ENCODE measurements at regions not wholly inside any gene's neighbourhood (a gene's known extent, or its start where the extent isn't known, plus 50 kb on each side); places are given as distances from the start of the nearest gene placed in this dataset.

- DNase-seq (ENCODE audit: low spot score), result no peak
Observed at GRCh38 chr9:90309809-90310520, 332.7 kb downstream of the DIRAS2 start.

GRCh38 chr9:90310521-90310876, 332.1 kb downstream of the DIRAS2 start:
- DNase-seq (ENCODE audit: low spot score), result no peak

DNA sequence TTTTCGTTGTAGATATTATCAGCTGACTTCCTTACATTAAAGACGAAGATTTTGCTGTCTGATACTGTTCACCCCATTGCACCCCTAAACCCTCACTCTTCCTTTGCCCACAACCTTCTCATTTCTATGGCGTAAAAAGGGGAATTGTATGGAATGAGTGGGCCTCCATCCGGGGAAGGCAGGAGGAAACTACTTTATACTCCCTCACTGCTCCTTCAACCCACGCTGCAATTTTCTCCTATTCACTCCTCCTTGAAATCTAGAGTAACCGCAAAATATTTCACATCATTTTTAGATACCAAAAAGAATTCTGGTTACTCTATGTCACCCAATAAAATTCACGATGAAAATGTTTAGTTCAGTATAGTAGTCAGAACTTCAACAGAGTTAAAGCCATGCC, 330.8 kb downstream of the DIRAS2 start:
- no peak for DNase-seq (ENCODE audit: low spot score)

GRCh38 chr9:90322296-90322695, 320.3 kb downstream of the DIRAS2 start:
- no peak for DNase-seq (ENCODE audit: low spot score)

DNA sequence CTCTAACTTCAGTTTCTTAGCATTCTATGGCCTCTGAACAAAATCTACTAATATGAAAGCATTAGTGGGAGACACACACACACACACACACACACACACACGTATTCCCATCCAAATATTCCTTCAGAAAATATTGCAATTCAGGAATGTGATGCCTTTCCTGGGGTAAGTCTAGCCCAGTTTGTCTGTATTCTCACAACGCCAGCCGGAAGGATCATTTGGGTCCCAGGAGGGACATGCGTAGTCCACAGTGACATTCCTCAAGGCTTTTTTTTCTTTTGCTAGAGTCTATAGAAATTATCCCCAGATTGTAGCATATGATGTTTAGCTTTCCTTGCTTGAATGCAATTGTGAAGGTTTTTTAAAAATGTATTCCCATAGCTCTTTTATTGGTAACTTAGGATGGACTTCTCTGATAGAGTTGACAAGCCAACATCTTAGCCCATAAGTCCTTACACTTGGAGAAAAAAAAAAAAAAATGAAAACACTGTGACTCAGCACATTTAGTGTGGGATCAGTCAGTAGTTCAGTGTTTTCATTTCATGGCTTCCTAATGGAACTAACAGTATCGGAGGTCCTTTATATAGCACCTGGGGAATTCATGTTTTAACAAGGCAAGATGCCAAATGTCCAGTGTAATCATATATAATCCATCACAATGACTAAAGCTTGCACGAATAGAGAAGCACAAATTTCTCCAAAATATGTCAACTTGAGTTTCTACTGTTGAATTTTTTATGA, 316.5 kb downstream of the DIRAS2 start:
- DNase-seq (ENCODE audit: low spot score), result no peak

GRCh38 chr9:90330231-90330630, 312.4 kb downstream of the DIRAS2 start:
- no peak for DNase-seq (ENCODE audit: low spot score)

DNA sequence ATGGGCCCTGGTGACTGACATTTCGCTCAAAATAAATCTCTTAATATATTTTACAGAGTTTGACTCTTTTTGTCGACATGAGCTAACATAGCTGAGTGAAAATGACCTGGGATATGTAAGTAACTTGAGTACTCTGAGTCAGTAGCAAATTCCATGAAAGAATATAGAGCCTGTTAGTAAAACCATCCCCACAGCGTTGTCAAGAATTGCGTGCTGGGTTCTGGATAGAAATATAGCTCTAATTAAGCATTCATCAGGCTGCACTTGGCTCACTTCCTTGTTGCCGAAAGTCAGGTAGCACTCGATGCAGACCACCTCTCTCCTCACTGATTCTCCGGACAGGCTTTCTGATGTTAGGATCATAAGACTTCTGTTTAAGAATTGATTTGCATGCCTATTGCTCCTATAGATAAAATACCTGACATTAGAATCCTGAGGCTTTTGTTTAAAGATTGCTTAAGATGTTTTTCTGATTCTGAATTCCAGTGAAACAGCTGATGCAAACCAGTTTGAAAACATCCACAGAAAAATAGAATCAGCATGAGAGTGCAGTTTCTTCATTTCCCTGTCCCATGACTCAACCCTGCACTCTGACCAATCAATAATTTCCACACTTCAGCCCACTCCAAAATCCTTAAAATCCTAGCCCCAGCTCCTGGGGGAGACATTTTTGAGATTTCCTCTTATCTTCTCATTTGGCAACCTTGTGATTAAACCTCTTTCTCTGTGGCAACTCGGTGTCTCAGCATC, 310.6 kb downstream of the DIRAS2 start:
- no peak for DNase-seq (ENCODE audit: low spot score)

DNA sequence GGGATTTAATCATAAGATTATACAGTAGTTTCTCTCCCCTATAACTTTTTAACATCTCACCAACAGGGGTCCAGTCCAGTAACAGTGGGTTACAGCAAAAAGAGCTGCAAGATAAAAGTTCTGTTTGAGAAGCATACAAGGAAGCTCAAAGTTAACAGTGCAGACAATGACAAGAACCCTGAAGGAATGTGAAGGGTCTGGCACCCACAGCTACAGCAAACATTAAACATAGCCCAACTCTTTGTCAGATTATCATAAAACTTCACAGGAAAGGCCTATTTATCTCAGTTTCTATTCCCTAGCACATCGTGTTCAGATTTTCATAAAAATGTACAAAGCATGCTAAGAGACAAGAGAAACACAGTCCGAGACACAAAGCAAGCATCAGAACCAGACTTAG, 309.4 kb downstream of the DIRAS2 start:
- no peak for DNase-seq (ENCODE audit: low spot score)

DNA sequence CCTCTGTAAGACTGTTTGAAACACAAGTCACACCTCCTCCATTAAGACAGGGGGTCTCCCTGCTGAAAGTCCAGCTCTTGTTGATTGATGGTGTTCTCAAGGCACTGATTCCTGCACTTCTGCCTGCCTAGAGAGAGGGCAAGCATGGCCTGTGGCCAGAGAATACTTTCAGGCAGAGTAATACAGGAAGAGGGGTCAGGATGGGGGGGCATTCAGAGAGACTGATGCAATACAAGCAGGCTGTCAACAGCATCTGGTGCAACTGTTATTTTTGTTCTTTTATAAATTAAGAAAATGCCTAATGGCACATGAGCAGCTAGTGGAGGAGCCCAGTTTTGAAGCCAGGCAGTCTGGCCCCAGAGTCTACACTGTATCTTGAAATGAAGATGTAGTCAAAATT, 302.2 kb downstream of the DIRAS2 start:
- DNase-seq (ENCODE audit: low spot score), result no peak

GRCh38 chr9:90342607-90343006, 300.0 kb downstream of the DIRAS2 start:
- no peak for DNase-seq (ENCODE audit: low spot score)

DNA sequence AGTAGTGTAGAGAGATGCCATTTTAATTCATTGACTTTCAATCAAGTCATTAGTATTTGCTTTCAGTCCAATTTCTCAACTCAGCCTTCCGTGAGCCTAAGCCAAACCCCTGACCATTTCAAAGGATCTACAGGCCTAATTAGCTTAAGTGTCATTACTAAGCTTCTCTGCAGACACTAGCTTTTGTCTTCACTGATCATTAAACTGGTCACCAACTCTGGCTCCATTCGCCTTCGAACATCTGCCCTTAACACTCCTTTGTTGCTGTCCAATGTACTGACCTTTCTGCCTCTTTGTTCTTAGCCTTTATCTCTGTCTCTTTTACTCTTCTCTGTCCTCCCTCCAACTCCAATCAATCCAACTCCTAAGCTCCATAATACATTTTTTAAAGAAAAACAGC, 299.3 kb downstream of the DIRAS2 start:
- DNase-seq (ENCODE audit: low spot score), result no peak

DNA sequence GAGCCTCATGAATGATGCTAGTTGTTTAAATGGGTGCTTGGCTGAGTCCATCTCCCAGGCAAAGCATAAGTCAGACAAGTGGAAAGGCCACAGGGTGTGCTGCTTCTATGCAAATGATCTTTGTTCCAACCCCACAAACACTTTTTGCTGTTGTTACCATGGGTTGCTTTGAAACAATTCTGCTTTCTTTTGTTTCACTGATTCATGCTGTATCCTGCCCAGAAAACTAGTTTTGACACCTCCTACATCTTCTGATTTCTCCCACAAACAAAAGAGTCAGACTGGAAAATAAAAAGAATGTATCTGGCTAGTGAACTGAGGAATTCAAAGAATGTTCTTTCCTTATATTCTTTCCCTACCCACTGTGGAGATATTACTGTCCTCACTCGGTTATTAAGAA, 298.6 kb downstream of the DIRAS2 start:
- no peak for DNase-seq (ENCODE audit: low spot score)

GRCh38 chr9:90365666-90366065, 277.0 kb downstream of the DIRAS2 start:
- DNase-seq (ENCODE audit: low spot score), result no peak

GRCh38 chr9:90368241-90368640, 274.4 kb downstream of the DIRAS2 start:
- no peak for DNase-seq (ENCODE audit: low spot score)

DNA sequence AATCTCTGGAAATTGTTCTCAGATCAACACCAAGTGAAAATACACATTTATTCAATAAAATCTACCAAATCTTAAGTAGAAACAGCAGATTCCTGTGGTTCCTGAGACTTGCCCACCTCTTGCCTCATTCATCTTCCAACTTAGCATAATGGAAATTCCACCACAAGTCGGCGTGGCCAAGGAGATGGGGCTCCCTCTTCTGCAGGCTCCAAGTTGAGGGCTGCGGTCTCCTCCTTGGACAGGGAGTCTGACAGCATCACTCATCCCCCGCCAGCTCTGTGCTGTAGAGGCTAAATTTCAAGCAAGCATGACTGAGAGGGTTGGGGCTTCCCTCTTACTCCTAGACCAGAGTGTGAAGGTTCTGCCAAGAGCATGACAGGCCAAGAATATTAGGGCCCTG, 273.7 kb downstream of the DIRAS2 start:
- no peak for DNase-seq (ENCODE audit: low spot score)

DNA sequence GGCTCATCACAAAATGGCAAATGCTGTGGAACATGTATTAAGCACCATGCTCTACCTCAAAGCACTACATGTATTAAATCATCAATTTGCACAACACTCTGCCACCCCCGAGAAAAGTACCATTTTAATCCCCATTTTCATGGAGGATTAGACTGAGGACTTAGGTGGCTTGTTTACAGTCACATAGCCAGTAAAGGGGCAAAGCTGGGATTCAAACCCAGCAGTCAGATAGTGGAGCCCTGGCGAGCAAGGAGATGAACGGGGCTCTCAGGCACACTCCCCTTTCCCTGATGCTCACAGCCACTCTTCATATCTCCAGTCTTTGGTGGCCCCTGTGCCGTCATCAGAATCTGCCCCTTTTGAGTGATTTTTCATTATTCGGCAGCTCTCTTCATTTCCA, 262.9 kb downstream of the DIRAS2 start:
- DNase-seq (ENCODE audit: low spot score), result no peak

DNA sequence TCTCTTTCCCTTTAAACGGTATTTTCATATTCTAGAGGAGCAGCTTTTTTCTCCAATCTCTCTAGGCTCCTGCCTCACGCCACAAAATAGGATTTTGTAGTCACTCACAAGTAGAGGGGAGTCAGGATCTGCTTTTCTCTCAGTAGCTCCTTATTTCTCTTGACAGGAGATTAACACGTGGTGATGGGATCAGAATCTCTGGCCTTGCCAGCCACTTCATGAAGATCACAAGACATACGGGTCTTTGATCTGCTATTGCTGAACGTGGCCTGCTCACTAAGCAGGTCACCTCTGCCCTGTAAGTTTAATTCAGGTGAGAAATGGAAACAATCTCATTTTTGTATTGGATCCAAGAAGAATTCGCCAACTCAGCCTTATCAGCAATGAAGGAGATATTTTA, 257.5 kb downstream of the DIRAS2 start:
- DNase-seq (ENCODE audit: low spot score), result no peak

GRCh38 chr9:90393365-90394152, 249.1 kb downstream of the DIRAS2 start:
- DNase-seq (ENCODE audit: low spot score), result no peak

GRCh38 chr9:90394871-90395270, 247.8 kb downstream of the DIRAS2 start:
- DNase-seq (ENCODE audit: low spot score), result no peak

GRCh38 chr9:90400091-90400490, 242.5 kb downstream of the DIRAS2 start:
- DNase-seq (ENCODE audit: low spot score), result no peak

- DNase-seq (ENCODE audit: low spot score), result no peak
Observed at GRCh38 chr9:90408659-90409058, 234.0 kb downstream of the DIRAS2 start.

GRCh38 chr9:90419221-90419851, 223.3 kb downstream of the DIRAS2 start:
- no peak for DNase-seq (ENCODE audit: low spot score)
